Mesodermal cell (in vitro differentiated cells): ENCODE measurements at regions not wholly inside any gene's neighbourhood (a gene's known extent, or its start where the extent isn't known, plus 50 kb on each side); places are given as distances from the start of the nearest gene placed in this dataset.

Source experiments
- H3K27ac ChIP-seq: 2 replicates; pipeline ENCODE4 v1.7.0; 2013; ENCODE audit warnings: mild to moderate bottlenecking, low read depth, low read length, moderate library complexity; ENCODE audit not compliant: severe bottlenecking
- H3K36me3 ChIP-seq: 2 replicates; pipeline ENCODE4 v1.7.1; 2013; ENCODE audit warnings: mild to moderate bottlenecking, low read length, moderate library complexity; ENCODE audit not compliant: control insufficient read depth, insufficient read depth
- H3K4me1 ChIP-seq: one replicate; pipeline ENCODE4 v1.7.1; 2013; ENCODE audit warnings: mild to moderate bottlenecking, low read length; ENCODE audit not compliant: insufficient read depth, control insufficient read depth, poor library complexity, severe bottlenecking
- H3K4me3 ChIP-seq: 2 replicates; pipeline ENCODE4 v1.7.0; 2013; ENCODE audit warnings: low read length, control low read depth, mild to moderate bottlenecking; ENCODE audit not compliant: insufficient read depth, poor library complexity, severe bottlenecking; ENCODE audit errors: extremely low read depth
- H3K9me3 ChIP-seq: 2 replicates; pipeline ENCODE4 v1.7.1; 2013; ENCODE audit warnings: mild to moderate bottlenecking, low read length, moderate library complexity; ENCODE audit not compliant: control insufficient read depth
- WGBS, 2 experiments: methylation state at CpG; one replicate each; pipeline ENCODE4 v1.1.5; 2013; ENCODE audit warnings: missing lambda C conversion rate in 2 of 2; ENCODE audit not compliant: insufficient coverage in 2 of 2; 5-methylcytosine and 5-hydroxymethylcytosine counted together

GRCh38 chr2:83475371-83475770 is 983.7 kb downstream of the SUCLG1 start:
- no CpG with 5 or more reads among the region's 2 CpGs for WGBS, 2 experiments
- no peaks in the 10 kb centered on the region for H3K9me3 ChIP-seq
- H3K36me3 ChIP-seq: no peaks in the 10 kb centered on the region
- H3K4me1 ChIP-seq: no peaks in the 10 kb centered on the region
- H3K27ac ChIP-seq: no peak overlapping the region
- no peak overlapping the region for H3K4me3 ChIP-seq

- H3K36me3 ChIP-seq: no peaks in the 10 kb centered on the region
- H3K4me1 ChIP-seq: no peaks in the 10 kb centered on the region
- no peaks in the 10 kb centered on the region for H3K9me3 ChIP-seq
- H3K27ac ChIP-seq: no peak overlapping the region
- H3K4me3 ChIP-seq: no peak overlapping the region
- WGBS, 2 experiments: no CpG with 5 or more reads among the region's 1 CpG
Measured at GRCh38 chr2:83471655-83472054, 987.4 kb downstream of the SUCLG1 start.

- Histone ChIP-seq H3K4me1 (no peaks in the 10 kb centered on the region), H3K27ac (no peak overlapping the region), H3K9me3 (no peaks in the 10 kb centered on the region), H3K4me3 (no peak overlapping the region), H3K36me3 (no peaks in the 10 kb centered on the region)
Measured at GRCh38 chr2:83470928-83471327, 988.2 kb downstream of the SUCLG1 start.

GRCh38 chr2:83464444-83464843 is 994.6 kb downstream of the SUCLG1 start:
- no peak overlapping the region for H3K27ac ChIP-seq
- no peak overlapping the region for H3K4me3 ChIP-seq
- H3K9me3 ChIP-seq: no peaks in the 10 kb centered on the region
- no peaks in the 10 kb centered on the region for H3K36me3 ChIP-seq
- no peaks in the 10 kb centered on the region for H3K4me1 ChIP-seq
- no CpG with 5 or more reads among the region's 1 CpG for WGBS, 2 experiments

GRCh38 chr2:83462881-83463280 is 996.2 kb downstream of the SUCLG1 start:
- Histone ChIP-seq H3K36me3 (no peaks in the 10 kb centered on the region), H3K27ac (no peak overlapping the region), H3K9me3 (no peaks in the 10 kb centered on the region)

GRCh38 chr2:83461135-83461534 is 997.9 kb downstream of the SUCLG1 start:
- no peak overlapping the region for H3K4me3 ChIP-seq
- no peaks in the 10 kb centered on the region for H3K9me3 ChIP-seq
- H3K27ac ChIP-seq: no peak overlapping the region
- H3K4me1 ChIP-seq: no peaks in the 10 kb centered on the region
- WGBS, 2 experiments: 73 to 94% methylated on average over 3 of the region's 3 CpGs
- no peaks in the 10 kb centered on the region for H3K36me3 ChIP-seq

More at GRCh38 chr2:83462881-83463280, 996.2 kb downstream of the SUCLG1 start:
- Histone ChIP-seq H3K4me3 (no peak overlapping the region), H3K4me1 (no peaks in the 10 kb centered on the region)

GRCh38 chr2:83459456-83459855 is 999.6 kb downstream of the SUCLG1 start:
- no peaks in the 10 kb centered on the region for H3K4me1 ChIP-seq
- no peak overlapping the region for H3K4me3 ChIP-seq
- WGBS, 2 experiments: no CpG with 5 or more reads among the region's 2 CpGs
- H3K27ac ChIP-seq: no peak overlapping the region
- H3K36me3 ChIP-seq: no peaks in the 10 kb centered on the region
- no peaks in the 10 kb centered on the region for H3K9me3 ChIP-seq

GRCh38 chr2:83435989-83436388 is 1023.1 kb downstream of the SUCLG1 start:
- H3K9me3 ChIP-seq: no peaks in the 10 kb centered on the region
- H3K4me3 ChIP-seq: no peak overlapping the region
- no peaks in the 10 kb centered on the region for H3K4me1 ChIP-seq
- H3K36me3 ChIP-seq: no peaks in the 10 kb centered on the region
- no CpG with 5 or more reads among the region's 2 CpGs for WGBS, 2 experiments
- H3K27ac ChIP-seq: no peak overlapping the region

GRCh38 chr2:83420993-83421392 is 1038.1 kb downstream of the SUCLG1 start:
- H3K4me3 ChIP-seq: no peak overlapping the region
- H3K36me3 ChIP-seq: no peaks in the 10 kb centered on the region
- H3K27ac ChIP-seq: no peak overlapping the region
- no CpG with 5 or more reads among the region's 1 CpG for WGBS, 2 experiments
- H3K4me1 ChIP-seq: no peaks in the 10 kb centered on the region
- H3K9me3 ChIP-seq: peaks cover 15% of the 10 kb centered on the region

GRCh38 chr2:83394134-83394904 is 1064.8 kb downstream of the SUCLG1 start:
- Histone ChIP-seq H3K4me3 (no peak overlapping the region), H3K4me1 (no peaks in the 10 kb centered on the region), H3K27ac (no peak overlapping the region), H3K36me3 (no peaks in the 10 kb centered on the region), H3K9me3 (no peaks in the 10 kb centered on the region)
- 86% methylated on average over 2 of the region's 3 CpGs; no CpG with 5 or more reads in 1 of the 2 experiments for WGBS, 2 experiments

GRCh38 chr2:83388804-83389203 is 1070.3 kb downstream of the SUCLG1 start:
- no peak overlapping the region for H3K4me3 ChIP-seq
- H3K27ac ChIP-seq: no peak overlapping the region
- H3K9me3 ChIP-seq: no peaks in the 10 kb centered on the region
- WGBS, 2 experiments: 100% methylated on average over 1 of the region's 1 CpG; no CpG with 5 or more reads in 1 of the 2 experiments
- H3K4me1 ChIP-seq: no peaks in the 10 kb centered on the region
- no peaks in the 10 kb centered on the region for H3K36me3 ChIP-seq
